WTC11 (cell line): ENCODE measurements at regions not wholly inside any gene's neighbourhood (a gene's known extent, or its start where the extent isn't known, plus 50 kb on each side); places are given as distances from the start of the nearest gene placed in this dataset.

Experiments
- ATAC-seq: fragments of 200-7000 bp; cut with Tn5 transposase; 2 replicates; pipeline ENCODE4 v1.10.0; 2021; ENCODE audit warnings: mild to moderate bottlenecking, moderate library complexity
- CTCF ChIA-PET: fragments of 300-600 bp; sonication (Branson Sonifier 250); formaldehyde crosslinking; loops from one replicate; lab custom pipeline; 2021; ENCODE audit warnings: antibody characterized with exemption; lab: Charles Lee
- POLR2A ChIA-PET: fragments of 350-600 bp; sonication (Branson Sonifier 250); formaldehyde crosslinking; loops from one replicate; lab custom pipeline; 2021; ENCODE audit warnings: antibody characterized with exemption; lab: Charles Lee
- DNase-seq: peaks from one replicate; pipeline ENCODE4 v3.0.0; 2021; ENCODE audit warnings: low spot score
- H3K27ac Mint-ChIP-seq: 2 replicates; pipeline ENCODE4 v1.8.0; 2021; ENCODE audit warnings: mixed read lengths
- H3K27me3 Mint-ChIP-seq: 2 replicates; pipeline ENCODE4 v1.8.0; 2021; ENCODE audit warnings: low read depth, mild to moderate bottlenecking, moderate library complexity, mixed read lengths
- H3K36me3 Mint-ChIP-seq: 2 replicates; pipeline ENCODE4 v1.8.0; 2021; ENCODE audit warnings: mixed read lengths
- H3K4me1 Mint-ChIP-seq: 2 replicates; pipeline ENCODE4 v1.8.0; 2022; ENCODE audit warnings: mixed read lengths
- H3K4me3 Mint-ChIP-seq: 2 replicates; pipeline ENCODE4 v1.8.0; 2021; ENCODE audit warnings: mild to moderate bottlenecking, moderate library complexity, mixed read lengths
- H3K9me3 Mint-ChIP-seq: 2 replicates; pipeline ENCODE4 v1.8.0; 2021; ENCODE audit warnings: mixed read lengths
- ARID4B ChIP-seq: sonication (generic); formaldehyde crosslinking; IDR thresholded peaks from 2 replicates; pipeline ENCODE4 v1.8.0; 2023; ENCODE audit warnings: missing genetic modification reagents, mild to moderate bottlenecking, borderline replicate concordance
- CTCF ChIP-seq: fragments of 200-600 bp; IDR thresholded peaks from 2 replicates; pipeline ENCODE4 v1.8.0; 2022; ENCODE audit warnings: antibody characterized with exemption
- E2F1 ChIP-seq: sonication (generic); formaldehyde crosslinking; IDR thresholded peaks from 2 replicates; pipeline ENCODE4 v1.8.0; 2022; ENCODE audit warnings: mild to moderate bottlenecking, missing genetic modification reagents
- FOXP1 ChIP-seq: sonication (generic); formaldehyde crosslinking; IDR thresholded peaks from 2 replicates; pipeline ENCODE4 v1.8.0; 2022; ENCODE audit warnings: missing genetic modification reagents, mild to moderate bottlenecking, moderate library complexity, borderline replicate concordance
- HMGXB4 ChIP-seq: sonication (generic); formaldehyde crosslinking; IDR thresholded peaks from 2 replicates; pipeline ENCODE4 v1.8.1; 2023; ENCODE audit warnings: mild to moderate bottlenecking, moderate library complexity, missing genetic modification reagents
- NFE2L1 ChIP-seq: sonication (generic); formaldehyde crosslinking; IDR thresholded peaks from 2 replicates; pipeline ENCODE4 v1.8.1; 2023; ENCODE audit warnings: missing genetic modification reagents
- NFYB ChIP-seq: sonication (generic); formaldehyde crosslinking; conservative IDR thresholded peaks from 2 replicates; pipeline ENCODE4 v1.8.0; 2022; ENCODE audit warnings: low read depth, missing genetic modification reagents
- NR2C2 ChIP-seq: sonication (generic); formaldehyde crosslinking; IDR thresholded peaks from 2 replicates; pipeline ENCODE4 v1.8.0; 2022; ENCODE audit warnings: mild to moderate bottlenecking, missing genetic modification reagents
- STAT6 ChIP-seq: sonication (generic); formaldehyde crosslinking; conservative IDR thresholded peaks from 2 replicates; pipeline ENCODE4 v1.8.1; 2023; ENCODE audit warnings: mild to moderate bottlenecking, low read depth, missing genetic modification reagents, moderate library complexity
- TEAD4 ChIP-seq: sonication (generic); formaldehyde crosslinking; IDR thresholded peaks from 2 replicates; pipeline ENCODE4 v1.8.0; 2022; ENCODE audit warnings: mild to moderate bottlenecking, missing genetic modification reagents
- ZNF263 ChIP-seq: sonication (generic); formaldehyde crosslinking; IDR thresholded peaks from 2 replicates; pipeline ENCODE4 v1.8.1; 2022; ENCODE audit warnings: low read depth, mild to moderate bottlenecking, moderate library complexity, missing genetic modification reagents
- ZNF396 ChIP-seq: fragments of 250-450 bp; sonication (Bioruptor Pico); IDR thresholded peaks from 2 replicates; pipeline ENCODE4 v1.8.0; 2021; ENCODE audit warnings: mild to moderate bottlenecking, moderate library complexity, borderline replicate concordance
- ZNF671 ChIP-seq: fragments of 250-450 bp; sonication (Bioruptor Pico); IDR thresholded peaks from 2 replicates; pipeline ENCODE4 v1.8.0; 2021; ENCODE audit warnings: mild to moderate bottlenecking

- TF ChIP-seq HMGXB4 (CRISPR knock-in tag) (no peak), FOXP1 (no peak), NFE2L1 (no peak), STAT6 (no peak), E2F1 (CRISPR knock-in tag) (no peak), ZNF263 (no peak)
Measured at GRCh38 chr10:78378192-78378591, 344.5 kb downstream of the RPS24 start (continued).

- H3K4me1 Mint-ChIP-seq, result peaks cover 9% of the 10 kb centered on the region
- no peak overlapping the region for H3K27ac Mint-ChIP-seq
- TF ChIP-seq CTCF (peak; percentile 63; the same call in 1 of the 2 replicates), FOXP1 (no peak), NFYB (CRISPR knock-in tag) (no peak)
- H3K27me3 Mint-ChIP-seq, result peaks cover 9% of the 10 kb centered on the region
- peak; percentile 53 for DNase-seq
- ChIA-PET CTCF (interaction anchor here (0.6 to 1.8 kb wide), 8 partner anchors 8 to 149 kb away, joined by 3 to 6 read pairs (median 4); no protein-coding TSS in a partner anchor), POLR2A (no interaction called here)
- no peak overlapping the region for H3K4me3 Mint-ChIP-seq
- H3K36me3 Mint-ChIP-seq, result peaks cover 9% of the 10 kb centered on the region
- H3K9me3 Mint-ChIP-seq, result peaks cover 26% of the 10 kb centered on the region
- ATAC-seq, result peak; percentile 84
Measured at GRCh38 chr10:78381107-78381506, 347.4 kb downstream of the RPS24 start.

- no peak for ATAC-seq
- TF ChIP-seq ZNF671, result no peak
- TF ChIP-seq, all 79 proteins: peak for 0
- Mint-ChIP-seq H3K4me3 (no peak overlapping the region), H3K4me1 (peaks cover 9% of the 10 kb centered on the region), H3K27ac (no peak overlapping the region), H3K36me3 (peaks cover 9% of the 10 kb centered on the region), H3K27me3 (peaks cover 9% of the 10 kb centered on the region), H3K9me3 (peaks cover 26% of the 10 kb centered on the region)
- ChIA-PET POLR2A (no interaction called here), CTCF (no interaction called here)
- DNase-seq, result no peak
Measured at GRCh38 chr10:78382047-78382446, 348.4 kb downstream of the RPS24 start.

GRCh38 chr10:78382772-78383171, 349.1 kb downstream of the RPS24 start:
- Mint-ChIP-seq H3K36me3 (peaks cover 9% of the 10 kb centered on the region), H3K9me3 (peaks cover 26% of the 10 kb centered on the region), H3K4me1 (peaks cover 6% of the 10 kb centered on the region), H3K4me3 (no peak overlapping the region), H3K27ac (no peak overlapping the region), H3K27me3 (peaks cover 9% of the 10 kb centered on the region)
- no peak for DNase-seq
- ATAC-seq, result no peak
- ChIA-PET CTCF (no interaction called here), POLR2A (no interaction called here)
- no peak for TF ChIP-seq NR2C2
- TF ChIP-seq ZNF396 (CRISPR knock-in tag), result no peak
- TF ChIP-seq ZNF263, result no peak
- no peak for TF ChIP-seq CTCF
- TF ChIP-seq ARID4B (CRISPR knock-in tag), result no peak
- no peak for TF ChIP-seq TEAD4 (CRISPR knock-in tag)
